ELF-1 (cell line): ENCODE measurements at regions not wholly inside any gene's neighbourhood (a gene's known extent, or its start where the extent isn't known, plus 50 kb on each side); places are given as distances from the start of the nearest gene placed in this dataset.
"Not testable (repeated sequence)": the region's sequence is repeated elsewhere in the genome, so short reads cannot be mapped to it uniquely, and the experiment has no call there.

Experiments used
- DNase-seq: peaks from one replicate; pipeline ENCODE4 v3.0.0-alpha.2; 2016; ENCODE audit warnings: low read depth, low spot score

GRCh38 chr14:71536015-71536740, 396.1 kb upstream of the RGS6 start:
- no peak for DNase-seq

- DNase-seq, result no peak
These were observed 395.1 kb upstream of the RGS6 start for GRCh38 chr14:71536927-71537772.

GRCh38 chr14:71538288-71538687, 393.9 kb upstream of the RGS6 start:
- no peak for DNase-seq

GRCh38 chr14:71538938-71539649, 393.1 kb upstream of the RGS6 start:
- no peak for DNase-seq

GRCh38 chr14:71539650-71540285, 392.5 kb upstream of the RGS6 start:
- no peak for DNase-seq

- DNase-seq, result no peak
These were observed 391.0 kb upstream of the RGS6 start for GRCh38 chr14:71541271-71541670.

DNA sequence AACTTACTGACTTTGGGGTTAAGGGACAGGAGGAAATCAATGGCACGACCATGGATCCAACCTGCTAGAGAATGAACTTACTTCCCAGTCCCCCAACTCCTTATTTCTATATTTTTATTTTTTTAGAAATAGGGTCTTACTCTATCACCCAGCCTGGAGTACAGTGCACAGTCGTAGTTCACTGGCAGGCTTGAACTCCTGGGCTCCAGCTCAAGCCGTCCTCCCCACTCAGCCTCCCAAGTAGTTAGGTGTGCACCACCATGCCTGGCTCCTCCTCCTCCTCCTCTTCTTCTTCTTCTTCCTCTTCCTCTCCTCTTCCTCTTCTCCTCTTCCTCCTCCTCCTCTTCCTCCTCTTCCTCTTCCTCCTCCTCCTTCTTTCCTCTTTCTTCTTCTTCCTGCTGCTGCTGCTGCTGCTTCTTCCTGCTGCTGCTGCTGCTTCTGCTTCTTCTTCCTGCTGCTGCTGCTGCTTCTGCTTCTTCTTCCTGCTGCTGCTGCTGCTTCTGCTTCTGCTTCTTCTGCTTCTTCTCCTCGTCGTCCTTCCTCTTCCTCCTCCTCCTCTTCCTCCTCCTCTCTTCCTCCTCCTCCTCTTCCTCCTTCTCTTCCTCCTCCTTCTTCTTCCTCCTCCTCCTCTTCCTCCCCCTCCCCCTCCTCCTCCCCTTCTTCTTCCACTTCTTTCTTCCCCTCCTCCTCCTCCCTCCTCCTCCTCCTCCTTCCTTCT, 390.1 kb upstream of the RGS6 start:
- no peak for DNase-seq

DNA sequence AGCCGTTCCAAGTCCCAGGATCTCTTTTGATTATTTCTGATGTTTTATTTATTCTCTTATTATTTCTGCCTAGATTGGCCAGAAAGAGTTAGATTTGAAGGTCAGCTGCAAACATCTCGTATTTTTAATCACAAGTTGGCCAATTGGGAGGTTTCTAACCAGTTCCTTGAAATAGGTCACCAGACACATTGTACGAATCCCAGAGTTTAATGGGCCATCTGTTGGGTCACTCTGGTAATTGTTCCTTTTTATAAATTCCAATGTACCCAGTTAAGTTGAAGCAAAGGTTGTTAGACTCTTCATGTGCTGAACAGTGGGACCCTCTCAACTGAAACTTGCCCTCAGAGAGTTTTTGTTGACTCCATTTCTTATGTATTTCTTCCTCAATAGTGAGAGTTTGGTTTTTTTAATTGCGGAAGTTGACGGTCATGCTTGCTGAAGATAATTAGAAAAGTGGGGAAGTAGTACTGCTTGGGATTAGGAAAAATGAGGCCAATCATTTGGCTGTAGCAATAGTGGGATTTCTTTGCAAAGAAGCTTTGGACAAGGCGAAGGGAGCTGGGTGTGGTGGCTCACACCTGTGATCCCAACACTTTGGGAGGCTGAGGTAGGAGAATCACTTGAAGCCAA, 382.7 kb upstream of the RGS6 start:
- DNase-seq, result no peak

GRCh38 chr14:71550367-71550766, 381.9 kb upstream of the RGS6 start:
- no peak for DNase-seq

- no peak for DNase-seq
These were observed 380.8 kb upstream of the RGS6 start for GRCh38 chr14:71551291-71551950.

DNA sequence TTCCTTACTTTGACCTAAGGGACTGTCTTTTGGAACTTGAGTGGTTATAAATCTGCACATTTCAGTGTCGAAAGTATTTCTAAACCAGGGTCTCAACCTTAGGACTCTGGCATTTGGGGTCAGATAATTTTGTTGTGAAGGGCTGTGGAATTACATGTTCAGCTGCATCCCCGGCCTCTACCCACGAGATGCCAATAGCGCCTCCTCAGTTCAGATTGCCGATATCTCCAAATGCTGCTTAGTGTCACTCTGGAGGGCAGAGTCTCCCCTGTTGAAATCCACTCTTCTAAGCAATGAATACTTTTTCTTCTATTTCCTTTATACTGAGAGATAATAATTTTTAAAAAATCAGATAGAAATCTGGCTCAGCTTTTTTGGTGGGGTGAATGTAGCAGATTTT, 379.4 kb upstream of the RGS6 start:
- no peak for DNase-seq

DNA sequence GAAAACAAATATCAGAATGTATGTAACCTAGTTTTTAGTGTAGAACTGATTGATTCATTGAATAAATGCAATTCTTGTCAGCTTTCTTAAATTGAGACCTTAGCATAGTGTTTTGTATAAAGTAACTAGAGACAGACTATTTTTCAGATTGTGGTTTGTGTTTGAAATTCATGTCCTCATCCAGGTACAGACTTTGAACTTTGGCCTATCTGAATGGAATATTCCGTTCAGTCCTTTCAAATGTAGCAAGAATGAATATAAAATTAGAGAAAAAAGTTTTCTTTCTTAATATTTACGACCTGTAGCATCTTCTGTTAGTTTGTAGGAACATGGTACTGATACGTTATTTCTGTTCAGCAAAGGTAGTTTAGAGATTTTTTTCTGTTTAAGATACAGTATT, 378.4 kb upstream of the RGS6 start:
- DNase-seq, result no peak

DNA sequence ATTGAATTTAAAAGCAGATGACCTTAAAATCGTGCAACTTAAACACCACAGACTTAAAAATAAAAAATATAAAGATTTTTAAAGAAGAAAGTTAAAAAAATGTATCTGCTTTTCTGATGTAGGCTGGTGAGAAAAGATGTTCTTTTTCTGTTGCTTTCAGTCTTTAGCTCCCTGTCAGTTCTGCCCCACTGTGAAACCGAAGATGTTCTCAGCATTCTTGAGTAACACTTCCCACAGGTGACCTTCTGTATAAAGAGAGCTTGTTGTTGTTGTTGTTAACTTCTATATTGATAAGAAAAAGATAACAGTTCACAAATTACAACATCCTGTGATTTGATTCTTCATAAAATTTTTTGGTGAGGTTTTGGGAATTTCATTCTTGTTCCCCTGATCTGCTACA, 377.9 kb upstream of the RGS6 start:
- DNase-seq, result no peak

GRCh38 chr14:71554959-71555612, 377.1 kb upstream of the RGS6 start:
- no peak for DNase-seq

- DNase-seq, result no peak
These were observed 376.3 kb upstream of the RGS6 start for GRCh38 chr14:71555654-71556559.

DNA sequence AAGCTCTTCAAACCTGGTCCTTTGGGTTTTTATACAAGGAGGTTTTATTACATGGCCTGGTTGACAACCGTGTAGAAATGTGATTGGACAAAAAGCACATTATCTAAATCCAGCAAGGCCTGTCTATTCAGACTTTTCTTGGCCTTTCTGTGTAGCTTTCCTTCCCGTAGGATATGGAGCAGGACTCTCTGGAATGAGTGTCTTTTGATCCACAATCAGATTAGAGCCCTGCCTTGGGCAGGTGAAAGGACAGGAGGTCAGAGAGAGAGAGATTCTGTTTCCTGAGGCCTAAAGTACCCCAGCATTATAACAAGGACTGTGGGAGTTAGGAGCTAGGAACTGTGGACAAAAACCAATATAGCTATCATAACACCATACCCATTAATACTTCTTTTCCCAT, 375.5 kb upstream of the RGS6 start:
- DNase-seq, result peak; percentile 27

GRCh38 chr14:71557351-71557750, 374.9 kb upstream of the RGS6 start:
- DNase-seq, result no peak

GRCh38 chr14:71558943-71559342, 373.3 kb upstream of the RGS6 start:
- not testable (repeated sequence) for DNase-seq

- DNase-seq, result no peak
These were observed 371.5 kb upstream of the RGS6 start for GRCh38 chr14:71560751-71561150.
